Peyer's patch (tissue), 4 donors: ENCODE measurements at regions not wholly inside any gene's neighbourhood (a gene's known extent, or its start where the extent isn't known, plus 50 kb on each side); places are given as distances from the start of the nearest gene placed in this dataset.

Experiments used
- CTCF ChIP-seq, 6 experiments: fragments of 450-650 bp in 4 of 6; fragments of 200-600 bp in 2 of 6; sonication (generic) in 1 of 6; IDR thresholded peaks; one replicate each; pipeline ENCODE4 v1.5.1; 2017 to 2019; ENCODE audit warnings: antibody characterized with exemption in 6 of 6, mild to moderate bottlenecking in 3 of 6, moderate library complexity in 1 of 6
- POLR2A ChIP-seq, 2 donors: fragments of 450-650 bp; IDR thresholded peaks; one replicate each; pipeline ENCODE4 v1.5.1; 2017; ENCODE audit warnings: antibody characterized with exemption in 2 of 2, mild to moderate bottlenecking in 2 of 2, moderate library complexity in 2 of 2

GRCh38 chr11:134554106-134554505 is 142.1 kb upstream of the B3GAT1 start:
- TF ChIP-seq CTCF (IDR thresholded peaks at IDR 0.05), result no peak
- TF ChIP-seq POLR2A (IDR thresholded peaks at IDR 0.05), result no peak
